ENCODE measurements at regions not wholly inside any gene's neighbourhood (a gene's known extent, or its start where the extent isn't known, plus 50 kb on each side); places are given as distances from the start of the nearest gene placed in this dataset.
"Not testable (repeated sequence)": the region's sequence is repeated elsewhere in the genome, so short reads cannot be mapped to it uniquely, and the experiment has no call there.

DNA sequence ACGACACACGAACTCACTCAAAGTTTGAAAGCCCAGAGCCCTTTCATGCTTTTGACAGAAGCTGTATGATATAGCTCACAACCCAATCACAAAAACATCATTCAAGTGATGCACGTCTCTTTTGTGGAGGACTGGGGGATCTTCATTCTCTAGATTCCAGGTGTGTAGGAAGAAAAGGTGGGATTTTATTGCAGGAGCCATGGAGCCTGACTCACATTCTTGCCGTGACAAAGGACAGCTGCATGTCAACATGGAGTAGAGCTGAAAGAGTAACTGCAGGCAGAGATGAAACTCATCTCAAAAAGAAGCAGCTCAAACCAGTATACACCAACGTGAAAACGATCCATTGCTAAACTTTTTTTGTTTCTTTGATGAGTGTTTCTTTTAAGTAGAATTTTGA lies 50.9 kb upstream of the PDE1A start:
- no peak overlapping the region for H3K4me3 Mint-ChIP-seq
- intact Hi-C loops (cut with micrococcal nuclease) = no loop called here
- H3K36me3 Mint-ChIP-seq (ENCODE audit: low read depth) = no peaks in the 10 kb centered on the region
- no peak overlapping the region for H3K27ac Mint-ChIP-seq
- H3K9me3 Mint-ChIP-seq = no peaks in the 10 kb centered on the region
- H3K4me1 Mint-ChIP-seq (ENCODE audit: low read depth) = no peaks in the 10 kb centered on the region
- no peaks in the 10 kb centered on the region for H3K27me3 Mint-ChIP-seq

DNA sequence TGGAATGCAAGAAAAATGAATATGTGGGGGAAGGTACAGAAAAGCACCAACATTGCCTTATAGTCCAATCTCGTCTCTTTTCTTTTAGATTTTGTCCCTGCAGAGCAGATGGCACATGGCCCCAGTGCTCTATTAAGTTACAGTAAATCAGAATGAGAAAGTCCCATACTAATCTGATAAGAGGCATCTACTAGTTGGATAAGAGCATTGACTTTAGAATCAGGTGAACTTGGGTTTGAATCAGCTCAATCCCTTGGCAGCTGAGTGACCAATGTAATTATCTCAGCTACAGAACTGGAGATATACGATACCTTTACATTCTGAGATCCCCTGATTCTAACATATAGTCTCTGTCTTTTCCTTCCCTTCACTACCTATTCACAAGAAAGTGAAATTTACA lies 54.8 kb upstream of the PDE1A start:
- H3K36me3 Mint-ChIP-seq (ENCODE audit: low read depth) = no peaks in the 10 kb centered on the region
- intact Hi-C loops (cut with micrococcal nuclease) = no loop called here
- H3K27ac Mint-ChIP-seq = no peak overlapping the region
- H3K4me3 Mint-ChIP-seq = no peak overlapping the region
- no peaks in the 10 kb centered on the region for H3K27me3 Mint-ChIP-seq
- H3K9me3 Mint-ChIP-seq = no peaks in the 10 kb centered on the region
- no peaks in the 10 kb centered on the region for H3K4me1 Mint-ChIP-seq (ENCODE audit: low read depth)

DNA sequence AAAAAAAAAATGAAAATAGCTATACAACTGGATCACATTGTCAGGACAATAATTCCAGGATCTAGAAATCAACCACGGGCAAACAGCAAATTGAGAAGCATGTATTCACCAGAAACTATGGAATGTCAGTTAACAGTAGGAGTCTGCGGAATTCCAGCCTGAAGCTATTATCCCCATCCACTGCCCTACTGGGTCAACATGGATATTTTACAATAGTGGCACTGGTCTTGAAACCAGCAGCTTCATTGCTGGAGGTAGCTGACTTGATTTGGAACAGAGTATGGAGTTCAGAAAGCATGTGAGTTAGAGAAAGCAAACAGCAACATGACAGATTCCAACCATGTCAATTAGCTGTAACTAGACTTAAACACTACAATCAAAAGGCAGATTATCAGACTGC lies 55.7 kb upstream of the PDE1A start:
- Mint-ChIP-seq H3K27ac (no peak overlapping the region), H3K4me1 (ENCODE audit: low read depth) (no peaks in the 10 kb centered on the region), H3K27me3 (no peaks in the 10 kb centered on the region), H3K4me3 (no peak overlapping the region), H3K36me3 (ENCODE audit: low read depth) (no peaks in the 10 kb centered on the region), H3K9me3 (no peaks in the 10 kb centered on the region)
- intact Hi-C loops (cut with micrococcal nuclease) = no loop called here

DNA sequence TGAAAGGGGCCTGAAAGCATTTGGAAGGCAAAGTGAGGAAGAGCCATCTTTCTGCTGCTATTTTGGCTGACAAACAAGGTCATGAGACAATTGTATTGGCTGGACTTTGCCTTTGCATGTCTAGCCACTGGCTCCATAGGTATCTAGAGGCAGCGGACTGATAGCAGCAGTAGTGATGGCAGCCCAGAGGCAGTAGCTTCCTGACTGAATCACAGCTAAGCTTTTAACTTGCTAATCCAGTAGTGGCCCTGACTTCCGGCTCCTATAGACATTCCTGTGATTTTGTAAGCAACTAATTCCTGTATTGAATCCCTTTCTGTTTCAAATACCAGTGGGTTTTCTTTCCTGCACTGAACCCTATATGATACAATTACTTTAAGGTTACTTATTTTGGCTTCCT lies 69.8 kb upstream of the PDE1A start:
- no peaks in the 10 kb centered on the region for H3K27me3 Mint-ChIP-seq
- no peak overlapping the region for H3K27ac Mint-ChIP-seq
- intact Hi-C loops (cut with micrococcal nuclease) = no loop called here
- no peak overlapping the region for H3K4me3 Mint-ChIP-seq
- no peaks in the 10 kb centered on the region for H3K4me1 Mint-ChIP-seq (ENCODE audit: low read depth)
- H3K9me3 Mint-ChIP-seq = no peaks in the 10 kb centered on the region
- H3K36me3 Mint-ChIP-seq (ENCODE audit: low read depth) = no peaks in the 10 kb centered on the region

DNA sequence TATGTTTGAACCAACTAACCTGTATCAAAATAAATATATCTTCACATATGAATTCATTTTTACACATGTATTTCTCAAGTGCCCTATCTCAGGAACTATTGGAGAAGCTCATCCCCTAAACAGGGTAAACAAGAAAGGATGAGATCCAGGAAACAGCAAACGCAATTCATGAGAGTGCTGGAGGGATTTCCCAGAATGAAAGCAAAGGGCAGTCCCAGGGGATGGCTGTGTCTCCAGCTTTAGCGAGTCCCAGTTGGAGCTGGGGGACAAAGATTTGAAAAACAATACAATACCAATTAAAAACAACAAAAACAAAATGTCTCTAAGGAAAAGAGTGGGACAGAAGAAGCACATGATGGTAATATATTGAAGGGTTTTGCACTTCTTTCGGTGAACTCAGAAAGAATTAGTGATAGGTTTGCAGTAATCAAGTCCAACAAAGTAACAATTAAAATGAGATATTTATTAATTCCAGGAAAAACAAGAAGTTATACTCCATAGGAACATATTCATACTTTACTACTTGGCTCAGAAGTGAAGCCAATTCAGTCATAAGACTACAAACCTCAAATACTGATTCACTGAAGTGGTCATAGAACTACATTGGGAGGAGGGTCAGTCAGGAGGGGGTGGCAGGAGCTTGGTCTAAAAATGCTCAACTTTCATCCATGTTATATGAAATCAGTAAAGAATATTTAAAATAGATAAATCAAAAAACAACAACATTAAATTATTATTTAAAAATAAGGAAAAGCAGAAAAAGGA lies 73.1 kb upstream of the PDE1A start:
- intact Hi-C loops (cut with micrococcal nuclease) = no loop called here

DNA sequence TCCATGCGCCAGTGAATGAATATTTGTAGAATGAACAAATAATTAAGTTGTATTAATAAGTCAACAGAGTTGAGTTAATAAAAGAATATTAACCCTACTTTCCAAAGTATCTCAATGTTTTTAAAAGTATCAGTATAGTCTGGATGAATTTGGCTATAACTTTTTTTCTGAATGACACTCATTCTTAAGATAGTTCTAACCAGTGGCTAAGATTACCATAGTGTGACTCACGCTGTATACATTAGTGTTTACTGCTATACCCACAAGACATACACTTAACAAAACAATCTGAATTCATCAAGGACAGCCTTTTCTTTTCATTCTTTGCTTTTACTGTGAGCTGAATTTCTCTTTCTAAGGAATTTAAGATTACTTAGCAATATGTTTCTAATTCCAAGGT lies 77.0 kb upstream of the PDE1A start:
- Mint-ChIP-seq H3K4me3 (no peak overlapping the region), H3K9me3 (no peaks in the 10 kb centered on the region), H3K36me3 (ENCODE audit: low read depth) (no peaks in the 10 kb centered on the region), H3K27me3 (no peaks in the 10 kb centered on the region), H3K4me1 (ENCODE audit: low read depth) (no peaks in the 10 kb centered on the region), H3K27ac (no peak overlapping the region)
- intact Hi-C loops (cut with micrococcal nuclease) = no loop called here

More for the DNA sequence above, 73.1 kb upstream of the PDE1A start:
- Mint-ChIP-seq H3K4me3 (no peak overlapping the region), H3K27ac (no peak overlapping the region), H3K36me3 (ENCODE audit: low read depth) (no peaks in the 10 kb centered on the region), H3K4me1 (ENCODE audit: low read depth) (no peaks in the 10 kb centered on the region), H3K9me3 (no peaks in the 10 kb centered on the region), H3K27me3 (no peaks in the 10 kb centered on the region)

DNA sequence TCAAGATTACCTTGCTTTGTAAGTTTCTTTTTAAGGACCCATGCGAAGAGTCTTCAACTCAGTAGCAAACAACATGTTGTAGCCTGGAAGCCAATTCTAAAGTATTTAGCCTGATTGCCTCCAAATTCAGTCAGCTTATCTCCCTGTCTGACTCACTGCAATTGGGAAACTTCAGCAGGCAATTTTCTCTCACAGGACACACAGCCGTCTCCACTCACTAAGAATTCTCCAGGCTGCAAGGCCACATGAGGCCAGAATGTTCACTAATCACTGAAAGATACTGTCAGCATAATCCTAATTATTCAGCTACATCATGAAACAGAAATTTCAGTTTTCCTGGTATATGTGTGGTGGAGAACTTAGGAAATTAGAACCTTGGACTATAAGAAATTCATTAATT lies 78.1 kb upstream of the PDE1A start:
- Mint-ChIP-seq H3K4me1 (ENCODE audit: low read depth) (no peaks in the 10 kb centered on the region), H3K27me3 (no peaks in the 10 kb centered on the region), H3K27ac (no peak overlapping the region), H3K9me3 (no peaks in the 10 kb centered on the region), H3K36me3 (ENCODE audit: low read depth) (no peaks in the 10 kb centered on the region), H3K4me3 (no peak overlapping the region)
- intact Hi-C loops (cut with micrococcal nuclease) = no loop called here

DNA sequence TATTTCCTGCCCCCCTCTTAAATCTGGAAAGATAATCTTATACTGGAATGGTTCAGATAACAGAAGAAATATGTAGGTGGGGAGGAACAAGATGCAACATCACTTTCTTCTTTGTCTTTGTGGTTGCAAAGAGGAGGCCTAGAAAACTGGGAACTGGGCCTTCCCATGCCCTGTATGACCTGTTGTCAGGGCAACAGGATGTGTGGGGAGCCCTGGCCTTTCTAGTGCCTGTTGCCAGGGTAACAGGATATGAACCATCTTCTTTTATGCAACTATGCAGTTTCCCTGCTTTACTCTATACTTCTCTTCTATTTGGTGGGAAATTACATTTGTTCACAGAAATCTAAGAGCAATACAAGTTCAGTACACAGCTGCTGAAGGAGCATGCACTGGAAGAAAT lies 79.8 kb upstream of the PDE1A start:
- no peaks in the 10 kb centered on the region for H3K4me1 Mint-ChIP-seq (ENCODE audit: low read depth)
- no peak overlapping the region for H3K27ac Mint-ChIP-seq
- H3K27me3 Mint-ChIP-seq = no peaks in the 10 kb centered on the region
- H3K4me3 Mint-ChIP-seq = no peak overlapping the region
- no peaks in the 10 kb centered on the region for H3K9me3 Mint-ChIP-seq
- intact Hi-C loops (cut with micrococcal nuclease) = no loop called here
- no peaks in the 10 kb centered on the region for H3K36me3 Mint-ChIP-seq (ENCODE audit: low read depth)

DNA sequence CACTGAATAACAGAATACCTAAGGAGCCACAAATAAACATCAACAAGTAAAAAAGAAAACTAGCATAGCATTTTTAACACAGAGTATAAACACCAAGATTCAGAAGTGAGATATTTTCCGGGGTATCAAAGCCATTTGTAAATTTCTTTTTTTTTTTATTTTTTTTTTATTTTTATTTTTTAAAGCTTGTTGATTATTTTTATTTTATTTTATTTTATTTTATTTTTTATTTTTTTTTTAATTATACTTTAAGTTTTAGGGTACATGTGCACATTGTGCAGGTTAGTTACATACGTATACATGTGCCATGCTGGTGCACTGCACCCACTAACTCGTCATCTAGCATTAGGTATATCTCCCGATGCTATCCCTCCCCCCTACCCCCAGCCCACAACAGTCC lies 81.7 kb upstream of the PDE1A start:
- H3K27ac Mint-ChIP-seq; H3K9me3 Mint-ChIP-seq; H3K27me3 Mint-ChIP-seq; H3K36me3 Mint-ChIP-seq (ENCODE audit: low read depth); H3K4me3 Mint-ChIP-seq; H3K4me1 Mint-ChIP-seq (ENCODE audit: low read depth); intact Hi-C loops (cut with micrococcal nuclease): not testable (repeated sequence)

DNA sequence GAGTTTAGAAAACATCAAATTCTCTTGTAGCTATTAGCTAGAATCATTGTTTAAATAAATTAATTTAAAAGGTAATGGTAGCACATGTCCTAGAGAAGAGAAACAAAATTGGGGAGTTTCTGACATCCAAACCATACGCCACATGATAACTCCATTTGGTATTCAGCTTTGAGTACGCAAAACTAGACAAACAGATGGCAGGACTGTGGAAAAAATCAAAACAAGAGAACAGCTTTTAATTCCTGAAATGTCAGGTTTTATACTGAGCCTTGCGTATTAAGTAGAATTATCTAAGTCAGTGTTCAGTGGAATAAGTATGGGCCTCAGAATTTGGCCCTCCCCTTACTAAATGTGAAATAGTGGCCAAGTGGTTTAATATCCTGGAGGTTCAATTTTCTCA lies 82.4 kb upstream of the PDE1A start:
- intact Hi-C loops (cut with micrococcal nuclease) = no loop called here
- H3K27me3 Mint-ChIP-seq = no peaks in the 10 kb centered on the region
- no peaks in the 10 kb centered on the region for H3K9me3 Mint-ChIP-seq
- H3K27ac Mint-ChIP-seq = no peak overlapping the region
- H3K36me3 Mint-ChIP-seq (ENCODE audit: low read depth) = no peaks in the 10 kb centered on the region
- no peak overlapping the region for H3K4me3 Mint-ChIP-seq
- H3K4me1 Mint-ChIP-seq (ENCODE audit: low read depth) = no peaks in the 10 kb centered on the region

DNA sequence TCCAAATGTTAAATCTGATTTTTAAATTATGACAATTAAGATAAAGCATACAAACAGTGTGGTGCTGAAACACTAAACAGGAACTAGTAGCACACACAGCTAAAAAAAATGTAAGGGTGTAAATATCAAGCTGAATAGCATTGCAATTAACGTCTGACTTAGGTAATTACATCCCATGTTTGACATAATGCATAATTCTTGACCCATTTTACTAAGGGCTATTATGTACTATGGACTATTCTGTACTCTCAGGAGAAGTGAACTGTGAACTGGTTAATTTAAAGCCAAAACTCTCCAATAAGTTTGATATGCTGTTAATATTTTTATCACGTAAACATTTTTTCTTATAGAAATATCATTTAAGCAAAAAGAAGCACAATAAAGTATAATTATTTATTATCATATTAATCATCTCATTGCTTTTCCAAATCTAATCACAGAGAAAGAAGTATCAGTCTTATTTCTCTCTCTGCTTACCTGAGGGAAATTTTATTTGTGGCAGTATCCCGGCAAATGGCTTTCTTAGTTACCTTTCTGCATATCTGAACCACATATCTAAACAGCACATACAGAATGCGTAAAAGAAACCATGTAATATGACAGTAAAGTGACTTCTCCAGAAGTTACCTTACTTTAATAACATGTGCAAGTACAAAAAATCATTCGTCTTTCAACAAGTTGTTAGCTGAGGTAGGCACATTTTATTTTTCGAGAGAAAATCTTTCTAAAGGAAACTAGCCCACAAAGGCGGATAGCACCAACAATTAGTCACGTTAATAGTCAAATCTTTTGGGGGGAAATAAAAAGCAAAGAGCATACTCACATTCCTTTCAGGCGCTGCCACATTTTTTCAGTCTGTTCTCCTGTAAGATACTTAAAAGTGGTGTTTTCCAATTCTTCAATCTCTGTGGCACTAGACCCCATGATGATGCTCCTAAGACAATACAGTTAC lies 94.9 kb upstream of the PDE1A start:
- Mint-ChIP-seq H3K36me3 (ENCODE audit: low read depth) (no peaks in the 10 kb centered on the region), H3K4me3 (no peak overlapping the region), H3K27me3 (no peaks in the 10 kb centered on the region), H3K4me1 (ENCODE audit: low read depth) (peaks cover 10% of the 10 kb centered on the region), H3K9me3 (no peaks in the 10 kb centered on the region), H3K27ac (no peak overlapping the region)
- intact Hi-C loops (cut with micrococcal nuclease) = no loop called here

DNA sequence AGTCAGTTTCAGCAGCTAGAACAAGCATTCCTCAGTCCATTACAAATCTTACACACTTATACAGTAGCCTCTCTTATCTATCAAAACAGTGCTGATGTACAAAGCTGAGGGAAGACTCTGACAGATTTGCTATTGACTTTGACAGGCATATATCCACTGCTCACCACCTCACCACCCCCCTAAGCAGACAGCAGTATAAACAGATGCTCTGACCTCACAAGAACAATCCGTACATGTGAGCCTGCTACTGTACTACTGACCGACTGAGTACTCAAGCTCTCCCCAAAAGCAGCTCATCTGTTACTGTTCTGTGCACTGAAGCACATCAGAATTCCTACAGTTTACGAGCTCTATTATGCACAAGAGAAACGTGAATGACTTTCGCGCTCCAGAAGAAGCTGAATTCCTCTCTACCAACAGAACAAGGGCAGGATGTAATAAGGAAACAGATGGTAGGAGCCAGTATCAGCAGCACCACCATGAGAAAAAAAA lies 95.6 kb upstream of the PDE1A start:
- H3K27me3 Mint-ChIP-seq = no peaks in the 10 kb centered on the region
- H3K36me3 Mint-ChIP-seq (ENCODE audit: low read depth) = no peaks in the 10 kb centered on the region
- peaks cover 10% of the 10 kb centered on the region for H3K4me1 Mint-ChIP-seq (ENCODE audit: low read depth)
- H3K27ac Mint-ChIP-seq = no peak overlapping the region
- no peak overlapping the region for H3K4me3 Mint-ChIP-seq
- H3K9me3 Mint-ChIP-seq = no peaks in the 10 kb centered on the region
- intact Hi-C loops (cut with micrococcal nuclease) = no loop called here

DNA sequence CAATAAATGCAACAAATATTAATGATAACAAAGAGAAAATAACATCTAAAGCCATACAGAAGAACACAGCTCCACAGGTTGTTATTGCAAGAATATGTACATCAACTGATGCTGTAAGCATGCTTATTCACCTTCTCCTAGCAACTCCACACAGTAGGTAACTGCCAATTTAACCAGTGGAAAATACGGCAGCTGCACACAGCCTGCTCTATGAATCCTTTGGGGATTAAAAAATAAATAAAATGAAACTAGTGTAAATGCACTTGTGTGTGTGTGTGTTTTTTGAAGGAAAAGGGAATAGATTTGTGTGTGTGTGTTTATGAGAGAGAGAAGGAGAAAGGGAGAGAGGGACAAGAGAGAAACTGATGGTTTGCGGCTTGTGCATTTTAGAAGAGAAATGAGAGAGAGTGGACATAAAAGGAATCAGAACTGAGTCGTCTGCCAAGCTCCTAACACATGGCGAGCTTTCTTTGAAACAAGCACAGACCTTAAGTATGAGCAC lies 96.2 kb upstream of the PDE1A start:
- Mint-ChIP-seq H3K4me1 (ENCODE audit: low read depth) (peaks cover 10% of the 10 kb centered on the region), H3K27ac (no peak overlapping the region), H3K36me3 (ENCODE audit: low read depth) (no peaks in the 10 kb centered on the region), H3K4me3 (no peak overlapping the region), H3K27me3 (no peaks in the 10 kb centered on the region), H3K9me3 (no peaks in the 10 kb centered on the region)
- intact Hi-C loops (cut with micrococcal nuclease) = no loop called here

DNA sequence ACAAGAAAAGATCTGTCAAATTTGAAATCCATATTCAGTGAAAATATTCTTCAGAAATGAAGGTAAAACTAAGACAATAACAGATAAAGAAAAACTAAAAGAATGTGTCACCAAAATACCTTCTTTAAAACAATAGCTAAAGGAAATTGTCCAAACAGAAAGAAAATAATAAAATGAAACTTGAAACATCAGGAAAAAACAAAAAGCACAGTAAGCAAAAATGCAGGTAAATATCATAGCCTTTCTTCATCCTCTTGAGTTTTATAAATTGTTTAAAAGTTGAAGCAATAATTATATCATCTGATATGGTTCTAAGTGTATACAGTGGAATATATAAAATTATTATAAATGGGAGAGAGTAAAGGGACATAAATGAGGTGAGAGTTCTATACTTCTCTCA lies 103.8 kb upstream of the PDE1A start:
- Mint-ChIP-seq H3K4me1 (ENCODE audit: low read depth) (no peaks in the 10 kb centered on the region), H3K9me3 (no peaks in the 10 kb centered on the region), H3K27me3 (no peaks in the 10 kb centered on the region), H3K36me3 (ENCODE audit: low read depth) (no peaks in the 10 kb centered on the region), H3K27ac (no peak overlapping the region), H3K4me3 (no peak overlapping the region)
- intact Hi-C loops (cut with micrococcal nuclease) = no loop called here

Data from dendritic cell treated with granulocyte-macrophage colony-stimulating factor and Interleukin-4, amounts not matched to agents 40 ng/mL and 50 ng/mL, for 4 days (primary cell).